Stimulated activated CD8-positive, alpha-beta memory T cell treated with anti-CD3 and anti-CD28 coated beads, Interleukin-4, amount 100 ng/mL, for 4 hours (primary cell): ENCODE measurements at regions not wholly inside any gene's neighbourhood (a gene's known extent, or its start where the extent isn't known, plus 50 kb on each side); places are given as distances from the start of the nearest gene placed in this dataset.

Experiments
- DNase-seq, 2 donors: peaks; one replicate each; pipeline ENCODE4 v3.0.0-alpha.2; 2020; ENCODE audit warnings: low read depth in 2 of 2, low spot score in 1 of 2

- DNase-seq = no peak
These were observed 383.5 kb downstream of the C6orf118 start for GRCh38 chr6:164925681-164926530.

DNA sequence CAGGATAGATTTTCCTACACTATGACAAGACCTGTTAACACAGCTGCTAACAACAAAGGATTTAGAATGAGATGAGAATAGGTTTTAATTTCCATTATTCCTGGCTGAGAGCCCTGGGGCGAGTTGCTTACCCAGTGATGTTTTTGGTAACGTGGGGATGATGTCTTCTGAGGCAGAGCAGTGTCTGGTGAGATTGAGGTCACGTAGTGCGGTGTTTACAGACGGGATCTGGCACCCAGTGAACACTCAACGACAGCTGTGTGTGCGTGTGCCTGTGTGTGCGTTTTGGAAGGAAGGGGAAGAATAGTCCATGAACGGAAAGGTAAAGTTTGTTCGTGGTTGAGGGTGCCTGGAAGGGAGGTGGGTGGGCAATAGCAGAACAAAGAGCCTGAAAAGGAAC, 384.7 kb downstream of the C6orf118 start:
- no peak for DNase-seq

DNA sequence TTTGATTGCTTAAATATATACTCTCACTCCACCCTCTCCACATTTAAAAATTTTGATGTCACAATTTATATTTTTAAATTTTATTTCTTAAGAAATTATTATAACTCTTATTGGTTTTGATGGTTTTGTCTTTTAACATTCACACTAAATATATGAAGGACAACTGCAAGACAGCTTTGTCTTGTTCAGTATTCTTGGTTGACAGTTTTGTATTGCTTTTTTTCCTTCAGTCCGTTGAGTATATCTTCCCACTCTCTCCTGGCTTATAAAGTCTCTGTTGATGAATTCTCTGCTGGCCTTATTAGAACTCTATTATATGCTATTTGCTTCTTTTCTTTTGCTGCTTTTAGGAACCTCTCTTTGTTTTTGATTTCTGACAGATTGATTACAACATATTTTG, 392.2 kb downstream of the C6orf118 start:
- no peak for DNase-seq

DNA sequence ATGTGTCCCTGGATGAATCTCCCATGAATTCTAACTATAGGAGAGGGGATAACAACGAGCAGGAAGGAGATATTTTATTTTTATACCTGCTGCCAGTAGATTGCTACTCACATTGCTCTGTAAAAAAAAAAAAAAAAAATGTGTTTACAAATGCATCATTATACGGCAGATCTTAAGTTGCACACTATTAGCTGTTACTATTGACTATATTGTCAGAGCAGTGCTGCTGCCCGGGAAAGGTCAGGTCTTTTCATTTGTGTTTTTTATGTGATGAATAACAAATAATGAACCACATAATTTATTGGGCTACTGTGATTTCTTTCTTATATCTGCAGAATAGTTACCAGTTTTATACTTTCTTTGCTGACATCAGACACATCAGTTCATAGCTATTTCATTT, 393.3 kb downstream of the C6orf118 start:
- DNase-seq = no peak

DNA sequence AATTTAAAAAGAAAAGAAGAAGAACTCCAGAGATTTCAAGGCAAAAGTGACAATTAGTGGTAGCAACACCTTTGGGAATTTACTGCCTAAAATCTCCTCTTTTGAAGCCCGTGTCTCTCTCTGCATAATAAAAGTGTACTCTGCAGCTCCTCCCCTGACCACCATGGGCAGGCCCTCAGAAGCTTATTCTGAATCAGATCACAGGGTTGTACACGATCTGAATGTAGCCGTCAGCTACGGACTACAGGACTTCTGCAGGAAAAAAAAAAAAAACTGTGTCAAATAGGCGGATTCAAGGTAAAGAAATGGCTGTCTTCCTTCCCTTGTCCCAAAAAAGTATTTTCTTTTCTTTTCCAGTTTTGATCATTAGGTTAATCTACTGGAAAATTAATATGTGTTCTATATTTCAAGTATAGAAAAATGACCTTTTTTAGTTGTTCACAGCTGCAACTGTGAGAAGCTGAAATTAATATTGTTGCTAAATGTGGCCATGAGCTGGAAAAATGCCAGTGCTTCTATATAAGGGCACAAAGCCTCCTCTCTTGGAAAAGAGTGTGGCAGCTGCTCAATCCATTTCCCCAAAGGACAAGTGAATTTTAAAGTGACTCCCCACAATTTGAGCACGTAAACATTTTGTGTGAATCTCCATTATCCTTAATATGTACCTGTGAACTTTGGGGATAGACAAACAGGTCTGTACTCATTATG, 397.4 kb downstream of the C6orf118 start:
- DNase-seq = no peak

DNA sequence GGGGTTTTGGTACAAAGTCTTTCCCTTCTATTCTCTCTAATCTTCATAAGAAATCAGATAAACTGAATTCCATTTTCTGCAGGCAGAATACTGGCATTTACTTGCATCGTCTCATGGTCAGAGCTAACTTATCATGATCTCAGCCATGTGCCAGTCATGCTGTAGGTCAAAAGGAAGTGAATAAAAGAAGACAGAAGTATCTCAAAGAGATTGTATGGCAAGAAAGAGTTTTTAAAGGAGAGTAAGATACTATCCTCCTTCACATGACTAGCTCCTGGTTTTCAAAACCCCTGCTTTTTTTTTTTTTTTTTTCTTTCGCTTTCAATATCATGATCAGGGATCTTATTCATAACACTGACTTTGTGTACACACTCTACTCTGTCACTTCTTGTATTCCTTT, 398.3 kb downstream of the C6orf118 start:
- no peak for DNase-seq

DNA sequence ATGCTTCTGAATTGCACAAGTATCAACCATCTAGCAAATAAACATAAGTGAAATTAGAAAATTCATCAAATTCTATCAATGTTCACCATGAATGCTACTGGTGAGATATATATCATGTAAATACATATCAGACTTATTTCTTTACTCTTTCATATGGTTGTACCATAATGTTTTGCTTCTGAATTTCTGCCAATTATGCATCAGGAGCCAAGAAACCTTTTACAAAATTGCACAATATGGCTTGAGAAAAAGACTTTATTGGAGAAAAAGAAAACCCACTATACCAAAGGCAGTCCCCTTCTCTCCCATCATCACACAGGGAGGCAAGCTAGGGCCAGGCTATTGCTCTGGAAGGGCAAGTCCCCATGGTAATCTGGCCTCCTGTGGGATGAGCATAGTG, 402.6 kb downstream of the C6orf118 start:
- DNase-seq = no peak

- DNase-seq = no peak
These were observed 404.1 kb downstream of the C6orf118 start for GRCh38 chr6:164905311-164905710.

- DNase-seq = no peak
These were observed 411.0 kb downstream of the C6orf118 start for GRCh38 chr6:164898412-164898811.

DNA sequence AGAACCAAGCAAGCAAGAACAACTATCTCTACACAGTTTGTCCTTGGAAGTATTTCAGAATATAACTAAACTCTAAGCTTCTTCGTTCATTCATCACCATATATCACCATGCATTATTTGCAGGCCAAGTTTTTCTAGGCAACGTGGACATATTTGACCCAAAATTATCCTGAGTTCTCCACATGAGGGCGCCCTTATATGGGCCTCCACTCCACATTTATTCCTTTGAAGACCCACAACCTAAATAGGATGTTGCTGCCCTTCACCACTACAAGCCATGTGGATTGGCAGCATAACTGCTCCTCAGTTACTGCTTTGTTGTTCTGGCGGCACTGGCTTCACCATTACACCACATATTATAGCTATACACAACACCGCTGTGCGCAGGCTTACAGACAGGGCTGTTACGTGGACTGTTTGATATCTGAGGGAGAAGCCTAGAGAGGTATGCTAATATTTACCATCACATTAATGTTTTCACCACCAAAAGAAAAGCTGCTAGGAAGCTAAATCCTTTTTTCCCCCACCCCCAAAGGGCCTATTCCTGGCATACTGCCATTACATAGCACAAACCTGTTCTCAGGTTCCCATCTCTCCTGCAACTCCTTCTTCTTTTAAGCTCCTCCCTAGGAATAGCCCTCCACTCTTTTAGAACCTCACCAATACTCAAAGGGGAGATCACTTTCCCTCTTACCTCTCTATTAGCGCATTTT, 411.7 kb downstream of the C6orf118 start:
- no peak for DNase-seq

DNA sequence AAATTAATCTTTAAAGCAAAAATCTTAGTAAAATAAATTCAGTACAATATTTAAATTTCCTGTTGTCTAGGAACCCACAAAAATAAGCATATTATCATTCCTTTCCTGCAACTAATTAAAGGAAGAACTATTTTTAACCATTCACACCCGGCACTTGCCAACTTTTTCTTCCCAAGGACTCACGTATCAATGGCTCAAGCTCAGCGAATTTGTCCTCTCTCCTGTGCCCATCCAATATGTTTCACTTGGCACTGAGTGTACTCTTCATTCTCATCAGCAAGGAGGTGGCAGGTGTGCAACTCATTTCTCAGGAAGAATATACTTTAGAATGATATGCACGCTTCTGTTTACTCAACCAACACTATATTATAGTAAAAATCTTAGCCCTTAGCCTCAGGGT, 419.4 kb downstream of the C6orf118 start:
- no peak for DNase-seq

- DNase-seq = no peak
These were observed 421.7 kb downstream of the C6orf118 start for GRCh38 chr6:164887660-164888059.

DNA sequence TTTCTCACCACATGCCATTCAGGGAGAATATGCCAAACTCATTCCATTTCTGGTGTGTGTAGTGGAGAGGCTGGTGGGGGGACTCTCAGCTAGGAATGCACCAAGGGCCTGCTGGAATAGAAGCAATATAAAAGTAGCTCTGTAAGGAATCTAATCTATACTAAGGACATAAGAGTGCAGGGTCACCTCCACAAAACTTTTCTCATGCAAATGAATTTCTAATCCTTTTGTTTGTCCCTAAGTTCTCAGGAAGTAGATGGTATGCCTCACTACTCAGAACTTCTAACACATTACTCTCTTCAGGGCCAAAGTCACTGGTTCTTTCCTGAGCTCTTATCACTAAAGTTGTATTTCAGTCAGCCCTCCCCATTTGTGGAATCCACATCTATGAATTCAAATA, 427.2 kb downstream of the C6orf118 start:
- no peak for DNase-seq

- no peak for DNase-seq
These were observed 437.6 kb downstream of the C6orf118 start for GRCh38 chr6:164871783-164872182.

DNA sequence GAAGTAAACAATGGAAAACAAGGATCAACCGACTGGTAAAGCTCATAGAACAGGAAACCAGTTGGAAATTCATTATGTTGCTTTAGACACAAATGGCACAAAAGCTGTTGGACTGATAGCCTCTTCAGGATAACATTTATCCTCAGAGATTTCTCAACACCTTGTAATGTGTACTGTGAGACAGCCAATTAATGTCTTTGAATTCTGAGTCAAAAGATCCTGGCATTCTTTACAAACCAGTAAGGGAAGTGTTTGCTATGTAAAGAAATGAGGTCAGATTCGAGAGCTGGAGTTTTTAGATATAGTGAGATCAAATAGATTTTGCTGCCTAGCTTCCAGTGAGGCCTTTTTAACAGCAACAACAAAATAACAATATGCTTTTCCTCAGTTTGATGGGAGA, 439.2 kb downstream of the C6orf118 start:
- no peak for DNase-seq

- no peak for DNase-seq
These were observed 447.4 kb downstream of the C6orf118 start for GRCh38 chr6:164861967-164862366.

GRCh38 chr6:164859816-164860215, 449.6 kb downstream of the C6orf118 start:
- DNase-seq = no peak

- no peak for DNase-seq
These were observed 453.3 kb downstream of the C6orf118 start for GRCh38 chr6:164856138-164856537.

- DNase-seq = no peak
These were observed 454.1 kb downstream of the C6orf118 start for GRCh38 chr6:164855281-164855680.

GRCh38 chr6:164854526-164854925, 454.9 kb downstream of the C6orf118 start:
- no peak for DNase-seq

GRCh38 chr6:164845773-164846172, 463.6 kb downstream of the C6orf118 start:
- no peak for DNase-seq

- no peak for DNase-seq
These were observed 467.3 kb downstream of the C6orf118 start for GRCh38 chr6:164842085-164842484.
